WTC11 (cell line): ENCODE measurements at regions not wholly inside any gene's neighbourhood (a gene's known extent, or its start where the extent isn't known, plus 50 kb on each side); places are given as distances from the start of the nearest gene placed in this dataset.

Source experiments
- ATAC-seq: fragments of 200-7000 bp; cut with Tn5 transposase; 2 replicates; pipeline ENCODE4 v1.10.0; 2021; ENCODE audit warnings: mild to moderate bottlenecking, moderate library complexity
- CTCF ChIA-PET: fragments of 300-600 bp; sonication (Branson Sonifier 250); formaldehyde crosslinking; loops from one replicate; lab custom pipeline; 2021; ENCODE audit warnings: antibody characterized with exemption; lab: Charles Lee
- POLR2A ChIA-PET: fragments of 350-600 bp; sonication (Branson Sonifier 250); formaldehyde crosslinking; loops from one replicate; lab custom pipeline; 2021; ENCODE audit warnings: antibody characterized with exemption; lab: Charles Lee
- DNase-seq: peaks from one replicate; pipeline ENCODE4 v3.0.0; 2021; ENCODE audit warnings: low spot score
- H3K27ac Mint-ChIP-seq: 2 replicates; pipeline ENCODE4 v1.8.0; 2021; ENCODE audit warnings: mixed read lengths
- H3K27me3 Mint-ChIP-seq: 2 replicates; pipeline ENCODE4 v1.8.0; 2021; ENCODE audit warnings: low read depth, mild to moderate bottlenecking, moderate library complexity, mixed read lengths
- H3K36me3 Mint-ChIP-seq: 2 replicates; pipeline ENCODE4 v1.8.0; 2021; ENCODE audit warnings: mixed read lengths
- H3K4me1 Mint-ChIP-seq: 2 replicates; pipeline ENCODE4 v1.8.0; 2022; ENCODE audit warnings: mixed read lengths
- H3K4me3 Mint-ChIP-seq: 2 replicates; pipeline ENCODE4 v1.8.0; 2021; ENCODE audit warnings: mild to moderate bottlenecking, moderate library complexity, mixed read lengths
- H3K9me3 Mint-ChIP-seq: 2 replicates; pipeline ENCODE4 v1.8.0; 2021; ENCODE audit warnings: mixed read lengths
- EMX1 ChIP-seq: fragments of 250-450 bp; sonication (Bioruptor Pico); IDR thresholded peaks from 2 replicates; pipeline ENCODE4 v1.8.0; 2021; ENCODE audit warnings: mild to moderate bottlenecking
- FOXP1 ChIP-seq: sonication (generic); formaldehyde crosslinking; IDR thresholded peaks from 2 replicates; pipeline ENCODE4 v1.8.0; 2022; ENCODE audit warnings: missing genetic modification reagents, mild to moderate bottlenecking, moderate library complexity, borderline replicate concordance
- GABPB1 ChIP-seq: sonication (generic); formaldehyde crosslinking; IDR thresholded peaks from 2 replicates; pipeline ENCODE4 v1.8.1; 2023; ENCODE audit warnings: mild to moderate bottlenecking, missing genetic modification reagents
- MYBL2 ChIP-seq: sonication (generic); formaldehyde crosslinking; IDR thresholded peaks from 2 replicates; pipeline ENCODE4 v1.8.1; 2023; ENCODE audit warnings: mild to moderate bottlenecking, moderate library complexity, missing genetic modification reagents
- OVOL2 ChIP-seq: fragments of 250-450 bp; sonication (Bioruptor Pico); IDR thresholded peaks from 2 replicates; pipeline ENCODE4 v1.9.0; 2021; ENCODE audit warnings: mild to moderate bottlenecking, borderline replicate concordance
- SMAD4 ChIP-seq: sonication (generic); formaldehyde crosslinking; IDR thresholded peaks from 2 replicates; pipeline ENCODE4 v1.8.0; 2022; ENCODE audit warnings: mild to moderate bottlenecking, missing genetic modification reagents
- TCF7 ChIP-seq: sonication (generic); formaldehyde crosslinking; IDR thresholded peaks from 2 replicates; pipeline ENCODE4 v1.8.0; 2022; ENCODE audit warnings: mild to moderate bottlenecking, low read depth, missing genetic modification reagents, moderate library complexity
- ZNF263 ChIP-seq: sonication (generic); formaldehyde crosslinking; IDR thresholded peaks from 2 replicates; pipeline ENCODE4 v1.8.1; 2022; ENCODE audit warnings: low read depth, mild to moderate bottlenecking, moderate library complexity, missing genetic modification reagents
- ZNF317 ChIP-seq: sonication (generic); formaldehyde crosslinking; IDR thresholded peaks from 2 replicates; pipeline ENCODE4 v1.8.1; 2023; ENCODE audit warnings: low read depth, mild to moderate bottlenecking, moderate library complexity, missing genetic modification reagents, borderline replicate concordance
- TF ChIP-seq, protein P1 (sequence below): sonication (generic); formaldehyde crosslinking; IDR thresholded peaks from 2 replicates; pipeline ENCODE4 v1.8.1; 2022; ENCODE audit warnings: missing genetic modification reagents, borderline replicate concordance
- TF ChIP-seq, protein P2 (sequence below): sonication (generic); formaldehyde crosslinking; IDR thresholded peaks from 2 replicates; pipeline ENCODE4 v1.8.0; 2023; ENCODE audit warnings: mild to moderate bottlenecking, missing genetic modification reagents
- TF ChIP-seq, protein P3 (sequence below): fragments of 250-450 bp; sonication (Bioruptor Pico); IDR thresholded peaks from 2 replicates; pipeline ENCODE4 v1.9.0; 2021; ENCODE audit warnings: mild to moderate bottlenecking, borderline replicate concordance
- TF ChIP-seq, protein P4 (sequence below): sonication (generic); formaldehyde crosslinking; IDR thresholded peaks from 2 replicates; pipeline ENCODE4 v1.8.1; 2022; ENCODE audit warnings: mild to moderate bottlenecking, moderate library complexity, missing genetic modification reagents

DNA sequence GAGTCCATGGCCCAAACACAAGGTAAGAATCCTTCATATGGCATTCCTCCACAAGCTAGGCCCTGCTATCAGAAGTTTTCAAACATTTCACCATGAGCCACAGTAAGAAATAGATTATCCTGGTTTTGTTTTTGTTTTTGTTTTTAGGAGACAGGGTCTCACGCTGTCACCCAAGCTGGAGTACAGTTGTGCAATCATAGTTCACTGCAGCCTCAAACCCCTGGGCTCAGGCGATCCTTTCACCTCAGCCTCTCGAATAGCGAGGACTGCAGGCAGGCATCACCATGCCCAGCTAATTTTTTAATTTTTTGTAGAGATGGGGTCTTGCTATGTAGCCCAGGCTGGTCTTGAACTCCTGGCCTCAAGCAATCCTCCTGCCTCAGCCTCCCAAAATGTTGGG lies 218.8 kb downstream of the TOMM20 start:
- H3K4me3 Mint-ChIP-seq = no peak overlapping the region
- no peak overlapping the region for H3K27ac Mint-ChIP-seq
- peaks cover 4% of the 10 kb centered on the region; the same call in 1 of the 2 replicates for H3K36me3 Mint-ChIP-seq
- DNase-seq (no peak), ATAC-seq (no peak)
- POLR2A ChIA-PET = no interaction called here
- CTCF ChIA-PET = no interaction called here
- peaks cover 10% of the 10 kb centered on the region for H3K27me3 Mint-ChIP-seq
- peaks cover 35% of the 10 kb centered on the region for H3K4me1 Mint-ChIP-seq
- TF ChIP-seq, protein P1, sequence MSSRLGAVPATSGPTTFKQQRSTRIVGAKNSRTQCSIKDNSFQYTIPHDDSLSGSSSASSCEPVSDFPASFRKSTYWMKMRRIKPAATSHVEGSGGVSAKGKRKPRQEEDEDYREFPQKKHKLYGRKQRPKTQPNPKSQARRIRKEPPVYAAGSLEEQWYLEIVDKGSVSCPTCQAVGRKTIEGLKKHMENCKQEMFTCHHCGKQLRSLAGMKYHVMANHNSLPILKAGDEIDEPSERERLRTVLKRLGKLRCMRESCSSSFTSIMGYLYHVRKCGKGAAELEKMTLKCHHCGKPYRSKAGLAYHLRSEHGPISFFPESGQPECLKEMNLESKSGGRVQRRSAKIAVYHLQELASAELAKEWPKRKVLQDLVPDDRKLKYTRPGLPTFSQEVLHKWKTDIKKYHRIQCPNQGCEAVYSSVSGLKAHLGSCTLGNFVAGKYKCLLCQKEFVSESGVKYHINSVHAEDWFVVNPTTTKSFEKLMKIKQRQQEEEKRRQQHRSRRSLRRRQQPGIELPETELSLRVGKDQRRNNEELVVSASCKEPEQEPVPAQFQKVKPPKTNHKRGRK (CRISPR knock-in tag) = no peak
- TF ChIP-seq EMX1 (CRISPR knock-in tag) = no peak
- TF ChIP-seq, protein P2, sequence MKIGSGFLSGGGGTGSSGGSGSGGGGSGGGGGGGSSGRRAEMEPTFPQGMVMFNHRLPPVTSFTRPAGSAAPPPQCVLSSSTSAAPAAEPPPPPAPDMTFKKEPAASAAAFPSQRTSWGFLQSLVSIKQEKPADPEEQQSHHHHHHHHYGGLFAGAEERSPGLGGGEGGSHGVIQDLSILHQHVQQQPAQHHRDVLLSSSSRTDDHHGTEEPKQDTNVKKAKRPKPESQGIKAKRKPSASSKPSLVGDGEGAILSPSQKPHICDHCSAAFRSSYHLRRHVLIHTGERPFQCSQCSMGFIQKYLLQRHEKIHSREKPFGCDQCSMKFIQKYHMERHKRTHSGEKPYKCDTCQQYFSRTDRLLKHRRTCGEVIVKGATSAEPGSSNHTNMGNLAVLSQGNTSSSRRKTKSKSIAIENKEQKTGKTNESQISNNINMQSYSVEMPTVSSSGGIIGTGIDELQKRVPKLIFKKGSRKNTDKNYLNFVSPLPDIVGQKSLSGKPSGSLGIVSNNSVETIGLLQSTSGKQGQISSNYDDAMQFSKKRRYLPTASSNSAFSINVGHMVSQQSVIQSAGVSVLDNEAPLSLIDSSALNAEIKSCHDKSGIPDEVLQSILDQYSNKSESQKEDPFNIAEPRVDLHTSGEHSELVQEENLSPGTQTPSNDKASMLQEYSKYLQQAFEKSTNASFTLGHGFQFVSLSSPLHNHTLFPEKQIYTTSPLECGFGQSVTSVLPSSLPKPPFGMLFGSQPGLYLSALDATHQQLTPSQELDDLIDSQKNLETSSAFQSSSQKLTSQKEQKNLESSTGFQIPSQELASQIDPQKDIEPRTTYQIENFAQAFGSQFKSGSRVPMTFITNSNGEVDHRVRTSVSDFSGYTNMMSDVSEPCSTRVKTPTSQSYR = no peak
- TF ChIP-seq, protein P3, sequence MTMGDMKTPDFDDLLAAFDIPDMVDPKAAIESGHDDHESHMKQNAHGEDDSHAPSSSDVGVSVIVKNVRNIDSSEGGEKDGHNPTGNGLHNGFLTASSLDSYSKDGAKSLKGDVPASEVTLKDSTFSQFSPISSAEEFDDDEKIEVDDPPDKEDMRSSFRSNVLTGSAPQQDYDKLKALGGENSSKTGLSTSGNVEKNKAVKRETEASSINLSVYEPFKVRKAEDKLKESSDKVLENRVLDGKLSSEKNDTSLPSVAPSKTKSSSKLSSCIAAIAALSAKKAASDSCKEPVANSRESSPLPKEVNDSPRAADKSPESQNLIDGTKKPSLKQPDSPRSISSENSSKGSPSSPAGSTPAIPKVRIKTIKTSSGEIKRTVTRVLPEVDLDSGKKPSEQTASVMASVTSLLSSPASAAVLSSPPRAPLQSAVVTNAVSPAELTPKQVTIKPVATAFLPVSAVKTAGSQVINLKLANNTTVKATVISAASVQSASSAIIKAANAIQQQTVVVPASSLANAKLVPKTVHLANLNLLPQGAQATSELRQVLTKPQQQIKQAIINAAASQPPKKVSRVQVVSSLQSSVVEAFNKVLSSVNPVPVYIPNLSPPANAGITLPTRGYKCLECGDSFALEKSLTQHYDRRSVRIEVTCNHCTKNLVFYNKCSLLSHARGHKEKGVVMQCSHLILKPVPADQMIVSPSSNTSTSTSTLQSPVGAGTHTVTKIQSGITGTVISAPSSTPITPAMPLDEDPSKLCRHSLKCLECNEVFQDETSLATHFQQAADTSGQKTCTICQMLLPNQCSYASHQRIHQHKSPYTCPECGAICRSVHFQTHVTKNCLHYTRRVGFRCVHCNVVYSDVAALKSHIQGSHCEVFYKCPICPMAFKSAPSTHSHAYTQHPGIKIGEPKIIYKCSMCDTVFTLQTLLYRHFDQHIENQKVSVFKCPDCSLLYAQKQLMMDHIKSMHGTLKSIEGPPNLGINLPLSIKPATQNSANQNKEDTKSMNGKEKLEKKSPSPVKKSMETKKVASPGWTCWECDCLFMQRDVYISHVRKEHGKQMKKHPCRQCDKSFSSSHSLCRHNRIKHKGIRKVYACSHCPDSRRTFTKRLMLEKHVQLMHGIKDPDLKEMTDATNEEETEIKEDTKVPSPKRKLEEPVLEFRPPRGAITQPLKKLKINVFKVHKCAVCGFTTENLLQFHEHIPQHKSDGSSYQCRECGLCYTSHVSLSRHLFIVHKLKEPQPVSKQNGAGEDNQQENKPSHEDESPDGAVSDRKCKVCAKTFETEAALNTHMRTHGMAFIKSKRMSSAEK (CRISPR knock-in tag) = no peak
- TF ChIP-seq ZNF317 (CRISPR knock-in tag) = no peak
- TF ChIP-seq OVOL2 (CRISPR knock-in tag) = no peak
- H3K9me3 Mint-ChIP-seq = peaks cover 10% of the 10 kb centered on the region

DNA sequence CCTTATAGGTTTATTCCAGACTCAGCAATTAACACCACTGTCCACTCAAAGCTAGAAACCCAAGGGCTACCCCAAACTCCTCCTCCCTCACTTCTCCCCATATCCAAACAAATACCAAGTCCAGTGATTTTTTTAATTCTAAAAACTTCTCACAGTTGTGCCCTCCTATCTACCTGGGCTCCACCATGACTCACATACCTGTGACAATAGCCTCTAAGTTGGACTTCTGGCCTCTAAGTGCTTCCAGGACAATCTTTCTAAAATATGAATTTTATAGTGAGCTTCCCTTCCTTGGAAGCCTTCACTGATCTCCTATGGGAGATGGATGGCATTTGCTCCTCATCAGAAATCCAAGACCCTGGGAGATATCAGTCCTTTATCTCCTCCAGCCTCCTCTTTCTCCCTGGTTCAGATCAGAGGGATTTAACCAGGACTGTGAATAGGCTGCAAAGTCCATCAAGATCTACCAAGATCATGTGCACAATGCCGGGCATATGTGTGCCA lies 219.3 kb downstream of the TOMM20 start:
- POLR2A ChIA-PET = no interaction called here
- Mint-ChIP-seq H3K4me1 (peaks cover 31% of the 10 kb centered on the region), H3K27me3 (peaks cover 5% of the 10 kb centered on the region), H3K36me3 (peaks cover 2% of the 10 kb centered on the region; the same call in 1 of the 2 replicates), H3K9me3 (peaks cover 5% of the 10 kb centered on the region), H3K4me3 (no peak overlapping the region), H3K27ac (no peak overlapping the region)
- no peak for ATAC-seq
- CTCF ChIA-PET = interaction anchor here (1.0 kb wide), 1 partner anchor 174 kb away, joined by 3 read pairs; no protein-coding TSS in a partner anchor
- TF ChIP-seq GABPB1 (CRISPR knock-in tag) = no peak
- no peak for TF ChIP-seq FOXP1 (CRISPR knock-in tag)
- TF ChIP-seq SMAD4 = no peak
- TF ChIP-seq, protein P4, sequence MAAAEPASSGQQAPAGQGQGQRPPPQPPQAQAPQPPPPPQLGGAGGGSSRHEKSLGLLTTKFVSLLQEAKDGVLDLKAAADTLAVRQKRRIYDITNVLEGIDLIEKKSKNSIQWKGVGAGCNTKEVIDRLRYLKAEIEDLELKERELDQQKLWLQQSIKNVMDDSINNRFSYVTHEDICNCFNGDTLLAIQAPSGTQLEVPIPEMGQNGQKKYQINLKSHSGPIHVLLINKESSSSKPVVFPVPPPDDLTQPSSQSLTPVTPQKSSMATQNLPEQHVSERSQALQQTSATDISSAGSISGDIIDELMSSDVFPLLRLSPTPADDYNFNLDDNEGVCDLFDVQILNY (CRISPR knock-in tag) = no peak
- no peak for TF ChIP-seq MYBL2 (CRISPR knock-in tag)
- DNase-seq = no peak

DNA sequence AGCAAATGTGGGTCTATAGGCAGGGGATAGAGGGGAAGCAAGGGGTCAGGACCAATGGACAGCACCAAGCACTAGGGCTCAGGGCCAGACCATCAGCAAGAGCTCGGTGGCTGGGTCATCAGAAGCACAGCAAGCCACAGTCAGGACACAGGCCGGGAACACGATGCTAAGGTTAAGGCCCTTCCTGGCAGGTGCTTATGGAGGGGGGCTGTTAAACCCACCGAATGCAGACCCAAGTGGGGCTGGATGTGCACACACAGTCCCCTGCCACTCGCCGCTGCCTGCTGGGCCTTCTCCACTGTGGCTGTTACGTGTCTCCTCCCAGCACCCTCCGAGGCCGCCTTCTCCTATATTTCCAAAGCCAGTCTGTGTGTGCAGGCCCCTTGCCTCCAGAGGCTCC lies 220.1 kb downstream of the TOMM20 start:
- POLR2A ChIA-PET = no interaction called here
- H3K27me3 Mint-ChIP-seq = no peaks in the 10 kb centered on the region; the same call in none of the 2 replicates
- CTCF ChIA-PET = interaction anchor here (0.5 to 1.0 kb wide), 2 partner anchors 124 to 175 kb away, joined by 3 to 4 read pairs; no protein-coding TSS in a partner anchor
- no peaks in the 10 kb centered on the region for H3K36me3 Mint-ChIP-seq
- DNase-seq (no peak), ATAC-seq (no peak)
- no peaks in the 10 kb centered on the region for H3K9me3 Mint-ChIP-seq
- no peak overlapping the region for H3K4me3 Mint-ChIP-seq
- TF ChIP-seq ZNF317 (CRISPR knock-in tag) (no peak), ZNF263 (CRISPR knock-in tag) (no peak), TCF7 (CRISPR knock-in tag) (no peak)
- peaks cover 24% of the 10 kb centered on the region for H3K4me1 Mint-ChIP-seq
- H3K27ac Mint-ChIP-seq = no peak overlapping the region; the same call in 1 of the 2 replicates
